NCI-H526 (cell line): ENCODE measurements at regions not wholly inside any gene's neighbourhood (a gene's known extent, or its start where the extent isn't known, plus 50 kb on each side); places are given as distances from the start of the nearest gene placed in this dataset.
A peak's percentile ranks its signal among the peaks of the same experiment; 100 is the strongest.
"Not testable (repeated sequence)": the region's sequence is repeated elsewhere in the genome, so short reads cannot be mapped to it uniquely, and the experiment has no call there.

Source experiments
- DNase-seq, 2 experiments: peaks; one replicate each; lab custom pipeline; 2025; lab: John Stamatoyannopoulos, UW

DNA sequence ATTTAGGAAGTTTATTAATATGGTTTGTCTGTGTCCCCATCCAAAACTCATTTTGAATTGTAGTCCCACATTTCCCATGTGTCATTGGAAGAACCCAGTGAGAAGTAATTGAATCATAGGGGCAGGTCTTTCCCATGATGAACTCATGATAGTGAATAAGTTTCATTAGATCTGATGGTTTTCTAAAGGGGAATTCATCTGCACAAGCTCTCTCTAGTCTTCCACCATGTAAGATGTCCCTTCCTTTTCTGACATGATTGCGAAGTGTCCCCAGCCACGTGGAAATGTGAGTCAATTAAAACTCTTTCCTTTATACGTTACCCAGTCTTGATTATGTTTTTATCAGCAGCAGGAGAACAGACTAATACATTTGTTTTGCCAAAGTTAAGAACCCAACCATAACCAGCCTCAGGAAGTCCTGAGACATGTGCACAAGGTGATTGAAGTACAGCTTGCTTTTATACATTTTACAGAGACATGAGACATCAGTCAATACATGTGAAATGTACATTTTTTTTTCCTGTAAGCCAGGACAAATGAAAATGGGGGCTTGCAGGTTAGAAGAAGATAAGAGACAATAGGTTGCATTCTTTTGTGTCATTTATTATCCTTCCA, 1136.7 kb downstream of the TMEM121 start:
- DNase-seq: no peak

DNA sequence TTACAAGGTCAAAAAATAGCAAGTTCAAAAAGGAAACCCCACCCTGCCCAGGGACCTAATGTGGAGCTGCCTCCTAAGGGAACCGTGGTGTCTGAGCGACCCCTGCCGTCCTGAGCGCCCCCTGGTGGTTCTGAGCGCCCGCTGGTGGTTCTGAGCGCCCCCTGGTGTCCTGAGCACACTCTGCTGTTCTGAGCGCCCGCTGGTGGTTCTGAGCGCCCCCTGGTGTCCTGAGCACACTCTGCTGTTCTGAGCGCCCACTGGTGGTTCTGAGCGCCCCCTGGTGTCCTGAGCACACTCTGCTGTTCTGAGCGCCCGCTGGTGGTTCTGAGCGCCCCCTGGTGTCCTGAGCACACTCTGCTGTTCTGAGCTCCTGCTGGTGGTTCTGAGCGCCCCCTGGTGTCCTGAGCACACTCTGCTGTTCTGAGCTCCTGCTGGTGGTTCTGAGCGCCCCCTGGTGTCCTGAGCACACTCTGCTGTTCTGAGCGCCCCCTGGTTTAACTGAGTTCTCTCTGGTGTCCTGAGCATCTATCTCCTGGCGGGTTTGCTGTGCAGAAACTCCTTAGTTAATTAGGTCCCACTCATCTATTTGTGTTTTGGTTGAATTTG, 1137.5 kb downstream of the TMEM121 start:
- DNase-seq: not testable (repeated sequence)

DNA sequence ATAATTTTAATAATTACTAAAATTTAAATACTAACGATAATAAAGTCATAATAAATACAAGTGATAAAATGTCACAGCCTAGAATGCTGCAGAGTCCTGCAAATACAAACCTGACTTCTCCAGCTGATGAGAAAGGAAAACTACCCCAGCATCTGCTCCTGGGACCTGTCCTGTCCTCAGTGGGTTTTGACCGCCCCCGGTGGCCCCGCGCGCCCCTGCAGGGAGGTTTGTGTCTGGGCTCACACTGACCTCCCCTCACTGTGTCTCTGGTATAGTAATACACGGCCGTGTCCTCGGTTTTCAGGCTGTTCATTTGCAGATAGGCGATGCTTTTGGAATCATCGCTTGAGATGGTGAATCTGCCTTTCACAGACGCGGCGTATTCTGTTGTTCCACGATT, 1139.4 kb downstream of the TMEM121 start:
- DNase-seq: peak; percentile 62 to 80

DNA sequence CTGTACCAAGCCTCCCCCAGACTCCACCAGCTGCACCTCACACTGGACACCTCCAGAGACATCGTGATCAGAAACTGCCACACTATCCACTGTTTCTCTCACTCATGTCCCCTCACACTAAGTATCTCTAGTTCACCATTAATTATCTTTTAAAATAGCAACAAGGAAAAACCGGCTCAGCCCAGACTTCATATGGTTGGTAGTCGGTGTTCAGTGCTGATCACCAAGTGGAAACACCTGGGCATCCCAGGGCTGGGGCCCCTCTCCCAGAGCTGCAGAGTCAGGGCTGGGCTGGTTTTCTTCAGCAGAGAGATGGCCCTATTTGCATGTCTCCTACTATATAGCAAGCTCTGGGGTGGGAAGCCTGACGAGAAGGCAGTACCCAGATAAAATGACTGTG, 1140.0 kb downstream of the TMEM121 start:
- DNase-seq: peak; percentile 87 to 94

- DNase-seq: no peak
These were observed 1143.6 kb downstream of the TMEM121 start for GRCh38 chr14:106670011-106670410.

GRCh38 chr14:106674093-106674492, 1147.7 kb downstream of the TMEM121 start:
- DNase-seq: not testable (repeated sequence)

- DNase-seq: peak in 1 of 2 experiments; percentile 71
These were observed 1148.2 kb downstream of the TMEM121 start for GRCh38 chr14:106674509-106675125.

DNA sequence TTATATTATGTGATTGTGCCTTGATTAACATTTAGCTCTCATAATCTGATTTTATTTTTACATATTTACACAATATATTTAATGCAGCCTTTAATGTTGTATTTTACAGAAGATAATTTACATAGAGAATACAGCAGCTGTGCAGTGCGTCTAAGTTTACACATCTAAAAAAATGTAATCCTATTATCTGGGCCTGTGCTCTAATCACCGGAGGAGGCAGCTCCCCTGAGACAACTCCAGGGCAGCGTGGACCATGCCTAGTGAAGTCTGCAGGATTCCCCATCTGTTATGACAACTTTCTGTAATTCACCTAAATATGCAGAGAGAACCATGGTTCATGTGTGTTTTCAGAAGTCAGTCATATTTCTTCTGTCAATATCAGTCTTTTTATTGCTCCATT, 1149.3 kb downstream of the TMEM121 start:
- DNase-seq: peak; percentile 43 to 68

GRCh38 chr14:106679776-106680175, 1153.4 kb downstream of the TMEM121 start:
- DNase-seq: no peak

DNA sequence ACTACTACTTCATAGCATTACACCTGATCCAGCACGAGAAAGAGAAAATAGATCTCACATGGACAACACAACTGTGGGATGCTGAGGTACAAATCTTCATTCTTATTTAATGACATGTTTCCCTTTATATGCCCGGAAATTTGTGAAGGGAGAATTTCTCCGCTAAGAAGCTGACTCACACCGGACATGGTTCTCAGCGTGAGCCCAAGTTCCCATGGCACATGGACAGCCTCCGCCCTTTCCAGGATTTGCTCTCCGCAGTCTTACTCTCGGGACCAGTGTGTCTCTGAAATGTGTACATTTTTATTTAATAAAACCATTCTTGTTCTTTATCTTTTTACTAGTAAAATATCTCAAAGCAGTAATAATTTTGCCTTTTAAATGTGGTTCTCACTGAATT, 1154.8 kb downstream of the TMEM121 start:
- DNase-seq: no peak

GRCh38 chr14:106681568-106681967, 1155.2 kb downstream of the TMEM121 start:
- DNase-seq: peak in 1 of 2 experiments; percentile 29

DNA sequence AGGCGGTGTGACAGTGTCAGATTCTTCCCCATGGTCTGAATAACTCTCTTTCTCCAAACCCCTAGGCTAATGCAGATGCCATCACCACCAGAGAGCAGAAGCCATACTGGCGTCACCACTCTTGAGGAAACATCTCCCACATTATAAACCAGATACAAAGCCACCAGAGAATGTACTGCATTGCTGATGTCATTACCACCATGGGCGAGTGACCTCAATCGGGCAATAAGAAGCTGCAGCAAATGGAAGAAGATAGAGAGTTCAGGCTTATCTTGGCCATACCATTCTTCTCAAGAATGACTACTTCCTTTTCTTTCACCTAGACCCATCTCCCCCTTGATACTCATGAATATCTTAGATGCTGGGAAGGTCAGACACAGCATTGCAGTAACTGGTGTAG, 1157.2 kb downstream of the TMEM121 start:
- no peak for DNase-seq

DNA sequence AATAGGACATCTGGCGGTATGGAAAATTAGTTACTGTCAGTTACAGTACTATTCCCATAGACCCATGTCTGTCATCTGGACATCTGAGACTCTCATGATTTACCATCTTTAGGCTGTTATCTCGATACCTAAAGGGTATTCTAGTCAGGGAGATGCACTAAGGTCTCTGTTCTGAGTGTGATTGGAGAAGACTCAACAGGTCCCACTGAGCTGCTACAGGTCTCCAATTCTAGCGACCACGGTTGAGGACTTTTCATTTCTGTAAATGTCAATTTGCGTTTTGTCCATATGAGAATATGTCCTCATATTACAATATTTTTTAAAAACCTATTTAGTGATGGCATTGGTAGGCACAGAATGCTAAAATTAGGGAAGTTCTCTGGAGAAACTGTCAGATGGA, 1160.2 kb downstream of the TMEM121 start:
- no peak for DNase-seq

GRCh38 chr14:106690333-106690891, 1164.0 kb downstream of the TMEM121 start:
- DNase-seq: no peak

GRCh38 chr14:106691601-106692291, 1165.4 kb downstream of the TMEM121 start:
- peak in 1 of 2 experiments; percentile 27 for DNase-seq

- peak in 1 of 2 experiments; percentile 79 for DNase-seq
These were observed 1168.4 kb downstream of the TMEM121 start for GRCh38 chr14:106694638-106695393.

- not testable (repeated sequence) for DNase-seq
These were observed 1172.4 kb downstream of the TMEM121 start for GRCh38 chr14:106698620-106699267.

DNA sequence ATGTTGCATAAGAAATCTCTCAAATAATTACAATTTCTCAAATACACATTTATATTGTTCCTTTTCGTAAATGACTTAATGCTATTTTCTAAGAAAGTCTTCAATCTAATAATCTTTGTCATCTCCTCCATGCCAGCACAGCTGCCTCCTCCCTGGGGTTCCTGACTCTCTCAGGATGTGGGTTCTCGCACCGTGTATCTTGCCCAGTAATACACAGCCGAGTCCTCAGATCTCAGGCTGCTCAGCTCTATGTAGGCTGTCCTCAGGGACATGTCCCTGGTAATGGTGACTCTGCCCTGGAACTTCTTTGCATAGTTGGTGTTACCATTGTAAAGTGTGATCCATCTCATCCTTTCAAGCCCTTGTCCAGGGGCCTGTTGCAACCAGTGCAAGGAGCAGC, 1177.3 kb downstream of the TMEM121 start:
- not testable (repeated sequence) for DNase-seq

DNA sequence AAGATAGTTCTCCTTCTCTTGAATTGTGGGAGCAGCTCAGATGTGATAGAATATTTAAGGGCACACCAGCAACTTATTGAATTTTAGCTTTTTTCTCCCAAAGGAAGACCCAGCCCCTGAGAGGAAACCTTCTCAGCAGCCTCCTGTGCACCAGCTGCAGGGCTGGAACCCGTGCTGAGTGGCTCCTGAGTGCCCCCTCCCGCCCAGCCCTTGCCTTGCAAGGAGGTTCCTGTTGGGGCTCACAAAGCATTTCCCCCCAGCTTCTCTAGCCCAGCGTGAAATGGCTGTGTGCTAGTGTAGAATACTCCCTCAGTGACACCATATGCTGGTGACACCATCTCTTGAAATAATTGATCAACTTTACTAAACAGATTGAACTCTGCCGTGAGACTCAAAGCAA, 1180.1 kb downstream of the TMEM121 start:
- DNase-seq: not testable (repeated sequence)

GRCh38 chr14:106710187-106710586, 1183.8 kb downstream of the TMEM121 start:
- not testable (repeated sequence) for DNase-seq

DNA sequence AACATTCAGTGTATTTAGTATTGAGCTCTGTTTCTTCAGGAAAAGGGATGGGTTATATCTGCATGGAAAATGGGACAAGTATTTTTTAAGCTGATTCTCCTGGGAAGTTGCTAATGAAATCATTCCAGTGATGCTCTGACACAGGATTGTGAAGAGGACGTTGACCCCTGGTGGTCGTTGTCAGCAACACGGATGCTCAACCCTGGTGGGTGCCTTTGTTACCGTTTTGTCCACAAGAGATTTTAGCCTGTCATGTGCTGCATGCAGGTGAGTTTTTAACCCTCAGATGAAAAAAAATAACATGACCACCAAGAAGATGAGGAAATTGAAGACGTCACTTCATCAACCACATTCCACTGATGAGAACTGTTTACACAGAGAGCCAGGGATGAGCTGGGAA, 1186.1 kb downstream of the TMEM121 start:
- not testable (repeated sequence) for DNase-seq
